RWPE2 (cell line): ENCODE measurements at regions not wholly inside any gene's neighbourhood (a gene's known extent, or its start where the extent isn't known, plus 50 kb on each side); places are given as distances from the start of the nearest gene placed in this dataset.
"Not testable (repeated sequence)": the region's sequence is repeated elsewhere in the genome, so short reads cannot be mapped to it uniquely, and the experiment has no call there.

Experiments used
- ATAC-seq: fragments of 200-7000 bp; cut with Tn5 transposase; 3 replicates; pipeline ENCODE4 v1.9.1; 2021; ENCODE audit warnings: low read depth
- DNase-seq: peaks from one replicate; pipeline ENCODE4 v3.0.0-alpha.2; 2020; ENCODE audit warnings: low spot score
- H3K27ac ChIP-seq: fragments of 450-650 bp; 2 replicates; pipeline ENCODE4 v1.5.1; 2017; ENCODE audit warnings: mild to moderate bottlenecking; ENCODE audit not compliant: poor library complexity, severe bottlenecking
- H3K27me3 ChIP-seq: fragments of 250-450 bp; sonication (Bioruptor Pico); 2 replicates; pipeline ENCODE4 v1.5.1; 2021; ENCODE audit warnings: mild to moderate bottlenecking, moderate library complexity; ENCODE audit not compliant: insufficient read depth, poor library complexity, severe bottlenecking
- H3K36me3 ChIP-seq: fragments of 250-450 bp; sonication (Bioruptor Pico); 2 replicates; pipeline ENCODE4 v1.5.1; 2020; ENCODE audit warnings: low read depth, mild to moderate bottlenecking, moderate library complexity
- H3K4me1 ChIP-seq: fragments of 250-450 bp; sonication (Bioruptor Pico); 2 replicates; pipeline ENCODE4 v1.5.1; 2021; ENCODE audit warnings: mild to moderate bottlenecking, moderate library complexity; ENCODE audit not compliant: insufficient read depth, poor library complexity, severe bottlenecking
- H3K4me3 ChIP-seq: fragments of 250-450 bp; sonication (Bioruptor Pico); 2 replicates; pipeline ENCODE4 v1.5.1; 2021; ENCODE audit warnings: mild to moderate bottlenecking, moderate library complexity; ENCODE audit not compliant: severe bottlenecking
- H3K9me3 ChIP-seq: fragments of 250-450 bp; sonication (Bioruptor Pico); 2 replicates; pipeline ENCODE4 v1.5.1; 2021; ENCODE audit warnings: mild to moderate bottlenecking, moderate library complexity; ENCODE audit not compliant: severe bottlenecking
- TF ChIP-seq, protein P1 (sequence below): fragments of 450-650 bp; IDR thresholded peaks from one replicate; pipeline ENCODE4 v1.5.1; 2017; ENCODE audit warnings: mild to moderate bottlenecking, moderate library complexity; ENCODE audit not compliant: poor library complexity, severe bottlenecking

DNA sequence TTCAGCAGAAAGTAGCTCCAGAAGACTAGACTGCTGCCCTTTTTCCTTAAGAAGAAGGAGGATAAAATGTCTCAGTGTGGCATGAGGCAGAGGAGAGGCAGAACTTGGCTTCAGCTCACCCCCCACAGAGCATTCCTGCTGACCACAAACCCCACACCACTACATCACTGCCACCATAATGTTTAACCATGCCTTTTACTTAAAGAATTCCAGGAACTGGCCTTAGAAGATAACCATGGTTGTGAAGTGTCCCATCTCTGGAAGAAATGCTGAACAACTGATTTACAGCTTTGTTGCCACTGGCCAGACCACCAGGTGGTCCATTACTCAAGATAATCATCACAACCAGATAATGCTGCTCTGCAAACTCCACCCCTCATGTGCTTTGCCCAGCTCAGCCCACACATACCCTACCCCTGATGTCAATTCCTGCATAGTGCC is 154.1 kb downstream of the CD24 start:
- Histone ChIP-seq H3K27ac (no peak overlapping the region), H3K9me3 (no peaks in the 10 kb centered on the region), H3K4me1 (no peaks in the 10 kb centered on the region), H3K36me3 (no peaks in the 10 kb centered on the region), H3K27me3 (no peaks in the 10 kb centered on the region), H3K4me3 (no peak overlapping the region)
- TF ChIP-seq, protein P1, sequence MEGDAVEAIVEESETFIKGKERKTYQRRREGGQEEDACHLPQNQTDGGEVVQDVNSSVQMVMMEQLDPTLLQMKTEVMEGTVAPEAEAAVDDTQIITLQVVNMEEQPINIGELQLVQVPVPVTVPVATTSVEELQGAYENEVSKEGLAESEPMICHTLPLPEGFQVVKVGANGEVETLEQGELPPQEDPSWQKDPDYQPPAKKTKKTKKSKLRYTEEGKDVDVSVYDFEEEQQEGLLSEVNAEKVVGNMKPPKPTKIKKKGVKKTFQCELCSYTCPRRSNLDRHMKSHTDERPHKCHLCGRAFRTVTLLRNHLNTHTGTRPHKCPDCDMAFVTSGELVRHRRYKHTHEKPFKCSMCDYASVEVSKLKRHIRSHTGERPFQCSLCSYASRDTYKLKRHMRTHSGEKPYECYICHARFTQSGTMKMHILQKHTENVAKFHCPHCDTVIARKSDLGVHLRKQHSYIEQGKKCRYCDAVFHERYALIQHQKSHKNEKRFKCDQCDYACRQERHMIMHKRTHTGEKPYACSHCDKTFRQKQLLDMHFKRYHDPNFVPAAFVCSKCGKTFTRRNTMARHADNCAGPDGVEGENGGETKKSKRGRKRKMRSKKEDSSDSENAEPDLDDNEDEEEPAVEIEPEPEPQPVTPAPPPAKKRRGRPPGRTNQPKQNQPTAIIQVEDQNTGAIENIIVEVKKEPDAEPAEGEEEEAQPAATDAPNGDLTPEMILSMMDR, result no peak
- DNase-seq, result no peak
- ATAC-seq, result no peak

- no peak overlapping the region for H3K27ac ChIP-seq
- H3K4me1 ChIP-seq, result no peaks in the 10 kb centered on the region
- peaks cover 9% of the 10 kb centered on the region for H3K9me3 ChIP-seq
- ATAC-seq (no peak), DNase-seq (no peak)
- no peak overlapping the region for H3K4me3 ChIP-seq
- H3K27me3 ChIP-seq, result no peaks in the 10 kb centered on the region
- TF ChIP-seq, protein P1, result no peak
- no peaks in the 10 kb centered on the region for H3K36me3 ChIP-seq
Observed at GRCh38 chr6:106811088-106811686, 163.3 kb downstream of the CD24 start.

- H3K4me3 ChIP-seq, result no peak overlapping the region
- no peaks in the 10 kb centered on the region for H3K27me3 ChIP-seq
- no peak for DNase-seq
- peaks cover 9% of the 10 kb centered on the region for H3K9me3 ChIP-seq
- no peaks in the 10 kb centered on the region for H3K36me3 ChIP-seq
- no peak for ATAC-seq
- no peaks in the 10 kb centered on the region for H3K4me1 ChIP-seq
- no peak overlapping the region for H3K27ac ChIP-seq
- TF ChIP-seq, protein P1, result no peak
Observed at GRCh38 chr6:106808758-106809157, 165.8 kb downstream of the CD24 start.

- no peaks in the 10 kb centered on the region for H3K36me3 ChIP-seq
- no peaks in the 10 kb centered on the region for H3K27me3 ChIP-seq
- DNase-seq, result no peak
- no peak overlapping the region for H3K27ac ChIP-seq
- no peaks in the 10 kb centered on the region for H3K4me1 ChIP-seq
- ATAC-seq, result no peak
- TF ChIP-seq, protein P1, result no peak
- H3K9me3 ChIP-seq, result peaks cover 9% of the 10 kb centered on the region
- no peak overlapping the region for H3K4me3 ChIP-seq
Observed at GRCh38 chr6:106807947-106808611, 166.4 kb downstream of the CD24 start.

DNA sequence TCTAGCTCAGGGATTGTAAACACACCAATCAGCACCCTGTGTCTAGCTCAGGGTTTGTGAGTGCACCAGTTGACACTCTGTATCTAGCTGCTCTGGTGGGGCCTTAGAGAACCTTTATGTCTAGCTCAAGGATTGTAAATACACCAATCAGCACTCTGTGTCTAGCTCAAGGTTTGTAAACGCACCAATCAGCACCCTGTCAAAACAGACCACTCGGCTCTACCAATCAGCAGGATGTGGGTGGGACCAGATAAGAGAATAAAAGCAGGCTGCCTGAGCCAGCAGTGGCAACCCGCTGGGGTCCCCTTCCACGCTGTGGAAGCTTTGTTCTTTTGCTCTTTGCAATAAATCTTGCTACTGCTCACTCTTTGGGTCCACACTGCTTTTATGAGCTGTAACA is 168.3 kb downstream of the CD24 start:
- not testable (repeated sequence) for DNase-seq, H3K9me3 ChIP-seq, H3K4me1 ChIP-seq, H3K4me3 ChIP-seq, H3K27ac ChIP-seq, H3K27me3 ChIP-seq, ATAC-seq, H3K36me3 ChIP-seq
